Esophagus mucosa (tissue), 1 donor: ENCODE measurements at regions not wholly inside any gene's neighbourhood (a gene's known extent, or its start where the extent isn't known, plus 50 kb on each side); places are given as distances from the start of the nearest gene placed in this dataset.

Source experiments
- ATAC-seq: fragments of 200-7000 bp; cut with Tn5 transposase; one replicate; pipeline ENCODE4 v1.9.1; 2020
- donor health status: DM: yes; HTN: yes; CAD: no.

GRCh38 chr9:36728651-36729520, 156.2 kb downstream of the MELK start:
- peak; percentile 64 for ATAC-seq

- ATAC-seq, result no peak
Measured at GRCh38 chr9:36729906-36730305, 157.2 kb downstream of the MELK start.

GRCh38 chr9:36730414-36730813, 157.7 kb downstream of the MELK start:
- ATAC-seq, result no peak

GRCh38 chr9:36731068-36731956, 158.6 kb downstream of the MELK start:
- ATAC-seq, result no peak

DNA sequence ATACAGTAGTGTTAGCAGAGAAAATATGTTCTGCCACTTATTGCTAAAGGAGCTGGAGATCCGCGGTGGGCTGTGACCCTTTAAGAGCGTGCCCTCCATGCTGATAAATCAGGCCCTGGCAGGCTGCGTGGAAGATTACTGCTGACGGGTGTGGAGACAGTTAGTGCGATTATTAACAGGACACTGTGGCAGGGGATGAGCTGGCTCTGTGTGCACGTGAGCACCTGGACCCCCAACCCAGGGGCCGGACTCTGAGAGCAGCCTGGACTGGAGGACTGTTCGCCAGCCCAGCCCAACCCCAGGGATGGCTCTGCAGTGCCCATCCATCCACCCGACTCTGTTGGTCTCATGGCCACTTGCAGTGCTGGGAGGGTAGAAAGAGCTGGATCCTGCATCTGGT, 162.0 kb downstream of the MELK start:
- ATAC-seq, result no peak

DNA sequence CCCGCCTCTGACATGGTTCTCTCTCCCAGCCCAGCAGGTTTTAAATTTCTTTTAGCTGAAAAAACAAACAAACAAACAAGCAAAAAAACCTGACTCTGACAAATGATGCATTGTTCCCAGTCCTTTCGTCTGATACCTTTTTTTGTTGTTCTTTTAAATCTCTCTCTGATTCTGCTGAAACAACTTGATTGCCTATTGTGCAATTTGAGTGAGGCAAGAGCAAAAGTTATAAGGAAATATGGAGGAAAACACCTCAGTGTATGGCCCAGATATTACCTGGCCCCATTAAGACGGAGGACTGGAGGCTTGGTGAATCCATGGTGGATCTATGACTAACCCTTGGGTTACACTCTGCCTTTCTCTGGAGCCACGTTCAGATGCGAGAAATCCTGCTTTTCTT, 164.0 kb downstream of the MELK start:
- ATAC-seq, result no peak

- ATAC-seq, result peak; percentile 75
Measured at GRCh38 chr9:36738318-36738976, 165.8 kb downstream of the MELK start.

GRCh38 chr9:36739373-36740116, 166.8 kb downstream of the MELK start:
- ATAC-seq, result no peak

GRCh38 chr9:36742264-36742663, 169.6 kb downstream of the MELK start:
- no peak for ATAC-seq

DNA sequence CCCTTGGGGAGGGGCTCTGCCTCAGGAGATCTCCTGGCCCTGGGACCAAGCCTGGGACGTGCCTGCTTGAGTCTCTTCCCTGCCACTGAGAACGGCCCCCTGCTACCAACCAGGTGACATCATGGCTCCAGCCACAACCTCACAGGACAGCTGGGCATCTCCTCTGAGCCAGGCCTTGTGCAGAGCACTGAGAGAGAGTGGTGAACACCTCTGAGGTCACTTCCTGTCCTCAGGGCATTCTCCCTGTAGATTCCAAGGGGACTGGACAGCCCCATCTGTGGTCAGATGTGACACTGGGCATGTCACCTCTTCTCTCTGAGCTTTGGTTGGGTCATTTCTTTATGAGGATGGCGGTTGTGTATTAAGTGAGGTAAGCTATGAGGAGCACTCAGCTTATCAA, 172.0 kb downstream of the MELK start:
- ATAC-seq, result no peak

DNA sequence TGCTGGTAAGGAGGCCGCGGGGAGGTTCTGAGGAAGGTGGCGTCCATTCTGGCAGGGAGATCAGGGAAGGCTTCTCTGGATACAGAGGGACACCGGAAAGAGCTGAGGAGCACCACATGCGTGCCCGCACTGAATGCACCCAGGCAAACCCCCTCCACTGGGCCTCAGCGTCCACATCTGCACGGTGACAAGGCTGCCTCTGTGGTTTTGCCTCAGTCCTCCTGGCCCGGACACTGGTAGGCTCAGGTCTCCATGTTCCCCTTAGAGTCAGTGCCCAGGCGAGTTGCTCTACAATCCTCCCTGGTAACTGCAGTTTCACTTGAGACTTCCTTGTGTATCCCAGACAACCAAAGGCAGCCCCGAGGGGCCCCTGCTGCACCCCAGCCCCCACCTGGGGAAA, 173.3 kb downstream of the MELK start:
- ATAC-seq, result no peak

DNA sequence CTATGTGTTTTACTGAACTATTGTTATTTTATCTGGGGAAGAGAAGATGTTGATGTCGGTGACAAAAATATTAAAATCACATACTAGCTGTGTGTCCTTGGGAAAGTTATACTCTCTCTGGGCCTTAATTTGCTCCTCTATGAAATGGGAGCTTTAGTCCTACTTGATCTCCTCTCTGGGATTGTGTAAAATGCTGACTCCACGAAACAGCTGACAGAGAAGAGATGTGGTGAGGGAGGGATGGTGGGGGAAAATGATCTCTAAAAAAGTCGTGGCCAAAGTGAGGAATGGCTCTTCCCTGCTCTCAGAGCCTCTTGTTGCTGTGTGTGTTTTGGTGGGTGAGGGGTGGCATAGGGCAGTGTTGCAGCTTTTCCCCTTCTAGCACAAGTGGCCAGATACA, 173.7 kb downstream of the MELK start:
- no peak for ATAC-seq

DNA sequence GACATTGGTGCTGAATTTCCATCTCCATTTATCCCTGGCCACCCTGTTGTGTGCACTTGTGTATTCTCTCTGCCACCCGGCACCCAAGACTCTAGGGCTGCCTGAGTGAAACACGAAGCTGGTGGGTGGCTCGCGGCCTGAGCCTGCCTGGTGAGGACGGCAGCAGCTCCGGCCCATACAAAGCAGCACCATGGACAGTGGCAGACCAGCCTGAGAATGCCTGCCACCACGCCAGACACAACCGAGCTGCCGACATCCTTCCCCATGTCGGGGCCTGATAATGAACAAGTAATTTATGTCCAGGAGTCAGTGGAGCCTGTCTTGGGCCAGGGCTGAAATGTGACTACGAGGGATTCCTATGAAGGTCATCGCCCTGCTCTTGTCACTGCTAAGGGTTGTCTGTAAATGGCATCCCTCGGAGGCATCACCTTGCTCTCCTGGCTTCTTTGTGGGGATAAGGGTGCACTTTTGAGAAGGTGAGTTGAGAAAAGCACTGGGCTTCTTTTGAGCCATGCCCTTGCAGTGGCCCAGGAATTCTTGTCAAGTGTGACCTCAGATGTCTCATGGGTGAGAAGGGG, 175.7 kb downstream of the MELK start:
- peak; percentile 52 for ATAC-seq

GRCh38 chr9:36749461-36749860, 176.8 kb downstream of the MELK start:
- ATAC-seq, result no peak

GRCh38 chr9:36750630-36751029, 177.9 kb downstream of the MELK start:
- ATAC-seq, result no peak

DNA sequence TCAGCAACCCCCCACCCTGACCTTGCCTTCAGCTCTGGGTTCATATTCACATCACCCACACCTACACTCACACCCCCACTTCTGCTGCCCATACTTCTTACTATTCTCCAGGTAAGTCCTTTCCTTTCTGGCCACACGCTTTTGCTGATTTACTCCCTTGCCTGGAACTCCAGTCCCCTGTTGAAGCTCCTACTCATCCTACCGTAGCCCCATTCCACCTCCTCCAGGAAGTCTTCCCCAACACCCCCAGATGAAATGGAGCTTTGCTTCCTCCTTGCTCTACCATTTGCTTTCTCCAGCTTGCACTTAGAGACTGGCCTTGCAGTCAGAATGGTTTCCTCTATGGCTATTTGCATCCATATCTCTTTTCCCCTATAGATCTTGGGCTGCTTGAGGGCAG, 182.3 kb downstream of the MELK start:
- ATAC-seq, result no peak

GRCh38 chr9:36759141-36759540, 186.4 kb downstream of the MELK start:
- ATAC-seq, result no peak

DNA sequence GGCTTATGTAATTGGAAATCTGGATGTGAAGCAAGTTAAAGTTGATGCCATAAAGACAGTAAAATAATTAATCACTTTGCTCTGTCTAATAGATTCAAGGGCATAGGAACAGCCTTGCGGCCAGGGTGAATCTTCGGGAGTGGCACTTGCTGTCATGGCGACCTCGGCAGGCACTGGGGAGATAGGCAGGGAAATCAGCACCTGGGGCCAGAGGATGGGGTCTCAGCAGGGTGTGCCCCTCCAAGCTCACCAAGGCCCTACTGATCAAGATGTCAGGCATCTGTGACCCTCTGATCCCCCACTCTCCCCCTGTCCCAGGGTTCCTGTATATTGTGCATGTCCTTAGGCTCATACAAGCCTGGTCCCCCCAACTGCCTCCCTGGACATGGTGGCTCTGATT, 187.3 kb downstream of the MELK start:
- no peak for ATAC-seq

DNA sequence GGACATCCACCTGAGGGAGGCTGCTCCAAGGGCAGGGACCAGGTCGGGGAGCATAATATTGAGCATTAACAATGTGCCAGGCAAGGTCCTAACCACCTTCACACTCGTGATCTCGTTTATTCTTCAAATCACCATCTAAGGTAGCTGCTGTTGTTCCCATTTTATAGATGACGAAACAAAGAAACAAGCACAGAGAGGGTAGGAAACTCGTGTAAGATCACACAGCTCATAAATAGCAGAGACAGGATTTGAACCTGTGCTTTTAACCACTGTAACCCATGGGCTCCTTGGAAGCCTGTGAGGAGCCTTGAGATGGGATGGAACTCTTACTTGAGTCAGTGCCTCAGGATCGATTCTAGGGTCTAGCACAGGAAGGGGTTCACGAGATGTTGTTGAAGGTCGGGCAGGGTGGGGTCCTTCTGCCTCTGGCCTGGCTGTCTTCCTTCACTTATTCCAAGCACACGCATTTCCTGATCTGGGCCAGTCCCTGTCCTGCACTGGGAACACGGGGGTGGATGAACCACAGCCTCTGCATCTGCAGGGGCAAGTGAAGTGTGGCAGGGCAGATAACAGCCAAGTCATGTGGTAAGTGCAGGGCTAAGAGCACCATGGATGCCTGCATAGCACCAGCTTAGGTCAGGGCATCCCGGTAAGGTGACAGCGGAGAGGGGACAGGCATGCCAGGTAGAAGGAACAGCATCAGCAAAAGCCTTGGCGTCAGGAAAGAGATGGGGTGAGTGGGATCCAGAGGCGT, 188.1 kb downstream of the MELK start:
- no peak for ATAC-seq

DNA sequence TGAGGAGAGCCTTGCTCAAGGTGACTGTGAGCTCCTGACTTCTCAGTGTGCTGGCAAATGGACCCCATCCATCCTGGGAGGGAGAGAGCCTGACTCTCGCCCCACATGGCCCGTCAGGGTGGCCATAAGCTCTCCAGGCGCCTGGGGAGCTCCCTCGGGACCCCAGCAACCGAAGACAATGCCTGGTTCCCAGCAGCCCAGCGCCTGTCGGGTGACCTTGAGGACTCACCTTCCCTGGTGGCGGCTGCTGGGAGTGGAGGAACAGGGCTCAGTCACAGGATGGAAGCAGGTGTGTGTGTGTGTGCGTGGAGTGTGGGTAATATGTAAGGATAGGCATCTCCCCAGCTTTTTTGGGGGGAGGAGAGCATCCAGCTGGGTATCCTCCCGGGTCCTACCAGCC, 190.3 kb downstream of the MELK start:
- ATAC-seq, result no peak

- ATAC-seq, result no peak
Measured at GRCh38 chr9:36763778-36764177, 191.1 kb downstream of the MELK start.
